H1 (cell line): ENCODE measurements at regions not wholly inside any gene's neighbourhood (a gene's known extent, or its start where the extent isn't known, plus 50 kb on each side); places are given as distances from the start of the nearest gene placed in this dataset.

Experiments
- CTCF ChIA-PET: fragments of 300-600 bp; sonication (Branson Sonifier 250); formaldehyde crosslinking; loops from one replicate; lab custom pipeline; 2021; ENCODE audit not compliant: partially characterized antibody; lab: Charles Lee
- POLR2A ChIA-PET: fragments of 300-600 bp; sonication (Branson Sonifier 250); formaldehyde crosslinking; loops from one replicate; lab custom pipeline; 2021; ENCODE audit warnings: inconsistent platforms; ENCODE audit not compliant: partially characterized antibody; lab: Charles Lee
- DNase-seq, 2 experiments: peaks; one replicate each; pipeline versions ENCODE4 v3.0.0 to v3.0.0-alpha.2; 2010 to 2022; ENCODE audit warnings: low spot score in 2 of 2, low read depth in 1 of 2, mixed read lengths in 1 of 2
- FAIRE-seq: peaks from 2 replicates; lab custom pipeline; 2011; peaks lifted over from hg19 to GRCh38; lab: Jason Lieb, UNC
- H2AFZ ChIP-seq: 2 replicates; pipeline ENCODE4 v1.8.1; 2012; ENCODE audit warnings: low read length, inconsistent platforms
- H2AK5ac ChIP-seq: 2 replicates; pipeline ENCODE4 v1.6.1; 2013; ENCODE audit warnings: low read depth, low read length
- H2BK120ac ChIP-seq: replicated peaks from 2 replicates; pipeline ENCODE3; 2013; ENCODE audit warnings: low read depth, low read length, inconsistent platforms
- H2BK12ac ChIP-seq: 2 replicates; pipeline ENCODE4 v1.6.1; 2013; ENCODE audit warnings: low read depth, low read length
- H2BK15ac ChIP-seq: 2 replicates; pipeline ENCODE4 v1.6.1; 2013; ENCODE audit warnings: low read length
- H2BK20ac ChIP-seq: 2 replicates; pipeline ENCODE4 v1.6.1; 2013; ENCODE audit warnings: low read length
- H2BK5ac ChIP-seq: 2 replicates; pipeline ENCODE4 v1.6.1; 2013; ENCODE audit warnings: low read depth, low read length
- H3K14ac ChIP-seq: 2 replicates; pipeline ENCODE4 v1.6.1; 2013; ENCODE audit warnings: inconsistent platforms; ENCODE audit not compliant: insufficient read length
- H3K18ac ChIP-seq: 2 replicates; pipeline ENCODE4 v1.6.1; 2013; ENCODE audit warnings: low read length; ENCODE audit errors: extremely low read depth
- H3K23ac ChIP-seq: 2 replicates; pipeline ENCODE4 v1.6.1; 2013; ENCODE audit warnings: inconsistent platforms; ENCODE audit not compliant: insufficient read length
- H3K23me2 ChIP-seq: 2 replicates; pipeline ENCODE4 v1.6.1; 2013; ENCODE audit warnings: low read depth, low read length
- H3K27ac ChIP-seq: 2 replicates; pipeline ENCODE4 v1.6.1; 2011; ENCODE audit warnings: low read depth, low read length, inconsistent platforms
- H3K27me3 ChIP-seq, 4 experiments: replicated peaks in 1 of 4; 1 replicate in 1 of 4; 2 replicates in 3 of 4; pipeline versions ENCODE4 v1.6.1 to v1.8.1; 2011 to 2013; ENCODE audit warnings: low read length in 3 of 4, mild to moderate bottlenecking in 3 of 4, inconsistent platforms in 2 of 4, mixed read lengths in 2 of 4, moderate library complexity in 1 of 4; ENCODE audit not compliant: control insufficient read depth in 3 of 4, insufficient read depth in 3 of 4; ENCODE audit errors: extremely low read depth in 1 of 4
- H3K36me3 ChIP-seq, 4 experiments: 2 replicates each; pipeline versions ENCODE4 v1.6.1 to v1.8.1; 2011 to 2013; ENCODE audit warnings: mild to moderate bottlenecking in 4 of 4, low read length in 3 of 4, moderate library complexity in 2 of 4, control low read depth in 1 of 4, inconsistent platforms in 1 of 4; ENCODE audit not compliant: insufficient read depth in 4 of 4, control insufficient read depth in 2 of 4
- H3K4ac ChIP-seq: replicated peaks from 2 replicates; pipeline ENCODE3; 2013; ENCODE audit warnings: low read length, low read depth, mixed read lengths, inconsistent platforms; ENCODE audit not compliant: insufficient read length
- H3K4me1 ChIP-seq, 4 experiments: replicated peaks in 1 of 4; 1 replicate in 1 of 4; 2 replicates in 3 of 4; pipeline versions ENCODE4 v1.6.1 to v1.8.1; 2011 to 2013; ENCODE audit warnings: low read length in 3 of 4, inconsistent platforms in 2 of 4, mixed read lengths in 1 of 4; ENCODE audit not compliant: insufficient read depth in 4 of 4, control insufficient read depth in 3 of 4
- H3K4me2 ChIP-seq, 2 experiments: 2 replicates each; pipeline versions ENCODE4 v1.6.1 to v1.8.1; 2011 to 2013; ENCODE audit warnings: low read depth in 2 of 2, low read length in 2 of 2, control low read depth in 1 of 2, inconsistent platforms in 1 of 2, mild to moderate bottlenecking in 1 of 2; ENCODE audit not compliant: insufficient read depth in 1 of 2
- H3K4me3 ChIP-seq, 4 experiments: fragments of 200-600, 300-600 bp in 1 of 4; sonication (generic), shearing (Covaris generic), sonication (Bioruptor Twin) in 1 of 4; 2 replicates each; pipeline versions ENCODE4 v1.5.1 to v1.8.1; 2011 to 2016; ENCODE audit warnings: low read length in 4 of 4, low read depth in 3 of 4, control low read depth in 2 of 4, inconsistent platforms in 2 of 4, mild to moderate bottlenecking in 2 of 4, mixed read lengths in 1 of 4, moderate library complexity in 1 of 4; ENCODE audit not compliant: insufficient read depth in 2 of 4; ENCODE audit errors: extremely low read depth in 1 of 4
- H3K56ac ChIP-seq: replicated peaks from 2 replicates; pipeline ENCODE3; 2013; ENCODE audit warnings: low read depth, mild to moderate bottlenecking, mixed read lengths, low read length, inconsistent platforms; ENCODE audit not compliant: insufficient read length
- H3K79me1 ChIP-seq: 2 replicates; pipeline ENCODE4 v1.6.1; 2013; ENCODE audit warnings: low read depth, low read length, control low read depth
- H3K79me2 ChIP-seq, 2 experiments: 2 replicates each; pipeline versions ENCODE4 v1.6.1 to v1.8.1; 2012 to 2013; ENCODE audit warnings: low read length in 2 of 2, mild to moderate bottlenecking in 2 of 2, inconsistent platforms in 1 of 2; ENCODE audit not compliant: insufficient read depth in 2 of 2, control insufficient read depth in 1 of 2
- H3K9ac ChIP-seq, 4 experiments: replicated peaks in 1 of 4; 1 replicate in 1 of 4; 2 replicates in 3 of 4; pipeline versions ENCODE4 v1.6.1 to v1.8.1; 2011 to 2013; ENCODE audit warnings: low read depth in 3 of 4, low read length in 3 of 4, control low read depth in 2 of 4, mild to moderate bottlenecking in 2 of 4, moderate library complexity in 2 of 4, inconsistent platforms in 1 of 4; ENCODE audit errors: extremely low read depth in 1 of 4
- H3K9me3 ChIP-seq, 2 experiments: 2 replicates each; pipeline versions ENCODE4 v1.6.1 to v1.8.1; 2012 to 2013; ENCODE audit warnings: mild to moderate bottlenecking in 2 of 2, moderate library complexity in 2 of 2, control low read depth in 1 of 2, inconsistent platforms in 1 of 2, low read depth in 1 of 2, low read length in 1 of 2, mixed read lengths in 1 of 2; ENCODE audit not compliant: insufficient read depth in 2 of 2
- H4K20me1 ChIP-seq, 2 experiments: replicated peaks in 1 of 2; 2 replicates each; pipeline versions ENCODE3 to v1.8.1; 2011 to 2013; ENCODE audit warnings: inconsistent platforms in 2 of 2, low read length in 2 of 2, mild to moderate bottlenecking in 1 of 2; ENCODE audit not compliant: insufficient read depth in 2 of 2, control insufficient read depth in 1 of 2
- H4K5ac ChIP-seq: 2 replicates; pipeline ENCODE4 v1.6.1; 2013; ENCODE audit warnings: low read length, low read depth, mixed read lengths, inconsistent platforms; ENCODE audit not compliant: insufficient read length
- H4K8ac ChIP-seq: 2 replicates; pipeline ENCODE4 v1.8.0; 2013; ENCODE audit warnings: mild to moderate bottlenecking, moderate library complexity, low read length, inconsistent platforms; ENCODE audit not compliant: insufficient read depth; ENCODE audit errors: extremely low read depth
- H4K91ac ChIP-seq: replicated peaks from 2 replicates; pipeline ENCODE3; 2013; ENCODE audit warnings: low read length, mixed read lengths, inconsistent platforms; ENCODE audit not compliant: insufficient read length
- ASH2L ChIP-seq: fragments of 200-600, 300-600 bp; sonication (generic); IDR thresholded peaks from one replicate; pipeline ENCODE4 v1.7.1; 2017; ENCODE audit warnings: low read length
- CEBPB ChIP-seq: IDR thresholded peaks from 2 replicates; pipeline ENCODE4 v1.6.1; 2012; ENCODE audit warnings: low read depth, low read length
- HDAC2 ChIP-seq, 2 experiments: fragments of 300-600 bp in 1 of 2; sonication (generic) in 1 of 2; IDR thresholded peaks; 2 replicates each; pipeline ENCODE4 v1.6.1; 2011 to 2012; ENCODE audit warnings: low read depth in 2 of 2, low read length in 2 of 2, mild to moderate bottlenecking in 2 of 2, moderate library complexity in 2 of 2, borderline replicate concordance in 1 of 2, inconsistent platforms in 1 of 2
- POLR2A ChIP-seq, 2 experiments: IDR thresholded peaks; 1 replicate in 1 of 2; 2 replicates in 1 of 2; pipeline ENCODE4 v1.6.1; 2011; ENCODE audit warnings: low read depth in 2 of 2, low read length in 2 of 2, mild to moderate bottlenecking in 2 of 2; ENCODE audit errors: control extremely low read depth in 1 of 2
- POU5F1 ChIP-seq: IDR thresholded peaks from 2 replicates; pipeline ENCODE4 v1.6.1; 2011; ENCODE audit warnings: low read depth, mild to moderate bottlenecking, low read length, moderate library complexity
- RAD21 ChIP-seq, 2 experiments: IDR thresholded peaks in 1 of 2; conservative IDR thresholded peaks in 1 of 2; 2 replicates each; pipeline ENCODE4 v1.6.1; 2011; ENCODE audit warnings: low read depth in 2 of 2, low read length in 2 of 2, improper control_type of control experiment in 1 of 2, inconsistent platforms in 1 of 2, mild to moderate bottlenecking in 1 of 2, moderate library complexity in 1 of 2
- RXRA ChIP-seq: IDR thresholded peaks from 2 replicates; pipeline ENCODE4 v1.6.1; 2011; ENCODE audit warnings: low read depth, mild to moderate bottlenecking, low read length, moderate library complexity; ENCODE audit not compliant: insufficient read depth
- TEAD4 ChIP-seq: IDR thresholded peaks from 2 replicates; pipeline ENCODE4 v1.6.1; 2012; ENCODE audit warnings: low read depth, low read length, inconsistent platforms, mixed read lengths
- WGBS, 2 experiments: shearing (Covaris generic) in 1 of 2; methylation state at CpG; one replicate each; pipeline versions ENCODE4 v1.1.6 to v1.1.7; 2013 to 2015; ENCODE audit warnings: low lambda C conversion rate in 2 of 2, mixed read lengths in 2 of 2, inconsistent platforms in 1 of 2, low coverage in 1 of 2, missing lambda C conversion rate in 1 of 2; ENCODE audit not compliant: insufficient replicate concordance in 2 of 2, insufficient coverage in 1 of 2, insufficient read length in 1 of 2; ENCODE audit errors: extremely low coverage in 1 of 2, missing lambda C conversion rate in 1 of 2; 5-methylcytosine and 5-hydroxymethylcytosine counted together

DNA sequence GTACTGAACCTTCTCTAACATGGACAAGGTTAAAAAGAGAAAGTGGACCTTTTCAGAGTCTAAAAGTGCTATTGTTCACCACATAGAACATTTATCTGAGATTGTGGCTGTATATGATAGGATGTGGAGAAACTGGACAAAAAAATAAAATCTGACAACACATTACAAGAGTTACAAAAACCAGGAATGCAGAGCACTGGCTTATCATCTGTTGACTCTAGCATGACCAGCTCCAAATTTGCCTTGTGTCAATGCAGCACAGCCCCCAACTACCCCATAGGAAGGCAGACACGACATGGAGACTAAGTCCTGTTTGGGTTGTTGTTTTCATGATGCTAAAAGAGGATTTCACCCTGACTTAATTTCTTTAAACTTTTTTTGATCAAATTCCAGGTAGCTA, 436.9 kb upstream of the MARCKS start:
- no peak overlapping the region for H3K4me2 ChIP-seq
- TF ChIP-seq ASH2L (no peak), POLR2A (IDR thresholded peaks at IDR 0.05; ENCODE audit: control extremely low read depth in 1 of 2, low read depth in 2 of 2, low read length in 2 of 2) (no peak), RXRA (no peak), CEBPB (no peak), TEAD4 (no peak), POU5F1 (no peak), HDAC2 (IDR thresholded peaks at IDR 0.05; ENCODE audit: borderline replicate concordance in 1 of 2, low read depth in 2 of 2, low read length in 2 of 2) (no peak), RAD21 (IDR thresholded peaks at IDR 0.05 in 1 of 2, conservative IDR thresholded peaks at IDR 0.05 in 1 of 2; ENCODE audit: low read depth in 2 of 2, low read length in 2 of 2) (no peak)
- H3K79me1 ChIP-seq: no peaks in the 10 kb centered on the region
- H4K5ac ChIP-seq: no peak overlapping the region
- H2AK5ac ChIP-seq: no peak overlapping the region
- 100% methylated on average over 1 of the region's 1 CpG; no CpG with 5 or more reads in 1 of the 2 experiments for whole genome bisulfite sequencing, 2 experiments
- no peaks in the 10 kb centered on the region for H3K23me2 ChIP-seq
- no peak overlapping the region for H3K4me3 ChIP-seq
- DNase-seq (no peak), FAIRE-seq (no peak)
- CTCF ChIA-PET: interaction anchor here (0.6 to 1.2 kb wide), 3 partner anchors 66 to 470 kb away, joined by 3 to 4 read pairs (median 3); no protein-coding TSS in a partner anchor
- no peak overlapping the region for H3K56ac ChIP-seq
- no peak overlapping the region for H3K4ac ChIP-seq
- H4K20me1 ChIP-seq: no peaks in the 10 kb centered on the region
- H3K9ac ChIP-seq: no peak overlapping the region
- no peak overlapping the region for H2BK15ac ChIP-seq
- H2BK20ac ChIP-seq: no peak overlapping the region
- no peak overlapping the region for H3K27ac ChIP-seq
- H2BK120ac ChIP-seq: no peak overlapping the region
- no peak overlapping the region for H4K91ac ChIP-seq
- no peak overlapping the region for H4K8ac ChIP-seq
- no peak overlapping the region for H2BK12ac ChIP-seq
- H3K18ac ChIP-seq: no peak overlapping the region
- no peaks in the 10 kb centered on the region for H3K36me3 ChIP-seq
- H3K27me3 ChIP-seq: no peaks in the 10 kb centered on the region
- POLR2A ChIA-PET: no interaction called here
- H3K79me2 ChIP-seq: no peaks in the 10 kb centered on the region
- no peak overlapping the region for H2BK5ac ChIP-seq
- H2AFZ ChIP-seq: no peak overlapping the region
- H3K4me1 ChIP-seq: 0 out of 7 replicates have a peak, but pooled peaks cover 0 to 2% (median 0%) of the 10 kb centered on the region in 4 experiments
- no peak overlapping the region for H3K14ac ChIP-seq
- H3K9me3 ChIP-seq: no peaks in the 10 kb centered on the region
- H3K23ac ChIP-seq: no peak overlapping the region
